GM10266 (cell line): ENCODE measurements at regions not wholly inside any gene's neighbourhood (a gene's known extent, or its start where the extent isn't known, plus 50 kb on each side); places are given as distances from the start of the nearest gene placed in this dataset.

ENCODE experiments used
- DNase-seq: peaks from one replicate; pipeline ENCODE4 v3.0.0; 2012; ENCODE audit errors: extremely low spot score
- TF ChIP-seq, protein P1 (sequence below): IDR thresholded peaks from 2 replicates; pipeline ENCODE4 v1.5.1; 2012; ENCODE audit warnings: mild to moderate bottlenecking, low read depth; ENCODE audit not compliant: control insufficient read depth, insufficient read depth; ENCODE audit errors: missing control alignments

DNA sequence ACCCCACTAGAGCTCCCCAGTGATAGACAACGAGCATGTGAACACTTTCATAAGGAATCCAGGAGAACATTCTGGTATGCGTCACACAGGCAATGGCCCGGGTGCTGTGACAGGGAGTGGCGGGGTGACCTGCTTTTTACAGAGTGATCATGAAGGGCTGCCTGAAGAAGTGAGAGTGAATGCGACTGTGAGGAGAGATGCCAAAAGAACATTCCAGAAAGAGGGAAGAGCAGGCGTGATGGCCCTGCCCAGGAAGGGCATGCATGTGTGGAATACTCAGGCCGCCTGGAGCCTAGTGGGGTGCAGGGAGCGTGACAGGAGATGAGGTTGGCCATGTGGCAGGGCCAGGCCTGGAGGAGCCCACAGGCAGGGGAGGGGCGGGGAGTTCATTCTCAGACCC is 53.8 kb downstream of the FZD10 start:
- TF ChIP-seq, protein P1, sequence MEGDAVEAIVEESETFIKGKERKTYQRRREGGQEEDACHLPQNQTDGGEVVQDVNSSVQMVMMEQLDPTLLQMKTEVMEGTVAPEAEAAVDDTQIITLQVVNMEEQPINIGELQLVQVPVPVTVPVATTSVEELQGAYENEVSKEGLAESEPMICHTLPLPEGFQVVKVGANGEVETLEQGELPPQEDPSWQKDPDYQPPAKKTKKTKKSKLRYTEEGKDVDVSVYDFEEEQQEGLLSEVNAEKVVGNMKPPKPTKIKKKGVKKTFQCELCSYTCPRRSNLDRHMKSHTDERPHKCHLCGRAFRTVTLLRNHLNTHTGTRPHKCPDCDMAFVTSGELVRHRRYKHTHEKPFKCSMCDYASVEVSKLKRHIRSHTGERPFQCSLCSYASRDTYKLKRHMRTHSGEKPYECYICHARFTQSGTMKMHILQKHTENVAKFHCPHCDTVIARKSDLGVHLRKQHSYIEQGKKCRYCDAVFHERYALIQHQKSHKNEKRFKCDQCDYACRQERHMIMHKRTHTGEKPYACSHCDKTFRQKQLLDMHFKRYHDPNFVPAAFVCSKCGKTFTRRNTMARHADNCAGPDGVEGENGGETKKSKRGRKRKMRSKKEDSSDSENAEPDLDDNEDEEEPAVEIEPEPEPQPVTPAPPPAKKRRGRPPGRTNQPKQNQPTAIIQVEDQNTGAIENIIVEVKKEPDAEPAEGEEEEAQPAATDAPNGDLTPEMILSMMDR: no peak
- no peak for DNase-seq

DNA sequence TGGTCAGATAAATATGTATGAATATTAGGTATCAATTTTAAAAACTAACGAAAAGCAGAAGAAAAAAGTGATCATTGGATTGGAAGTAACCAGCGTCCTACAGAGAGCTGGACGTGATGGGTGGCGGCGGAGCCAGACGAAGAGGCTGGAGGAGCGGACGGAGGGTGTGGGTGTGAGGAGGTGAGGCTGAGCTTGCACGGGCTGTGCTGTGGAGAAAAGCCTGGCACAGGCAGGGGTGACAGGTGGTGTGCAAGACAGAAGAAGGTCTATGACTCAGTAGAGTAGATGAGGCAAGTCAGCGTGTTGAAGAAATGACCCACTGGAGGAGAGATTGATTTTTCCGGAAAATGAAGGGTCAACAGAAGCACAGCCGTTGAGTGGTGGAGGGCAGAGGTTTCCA is 56.4 kb downstream of the FZD10 start:
- TF ChIP-seq, protein P1: no peak
- DNase-seq: no peak

- TF ChIP-seq, protein P1: no peak
- DNase-seq: no peak
Observed at GRCh38 chr12:130219929-130220705, 57.9 kb downstream of the FZD10 start.

DNA sequence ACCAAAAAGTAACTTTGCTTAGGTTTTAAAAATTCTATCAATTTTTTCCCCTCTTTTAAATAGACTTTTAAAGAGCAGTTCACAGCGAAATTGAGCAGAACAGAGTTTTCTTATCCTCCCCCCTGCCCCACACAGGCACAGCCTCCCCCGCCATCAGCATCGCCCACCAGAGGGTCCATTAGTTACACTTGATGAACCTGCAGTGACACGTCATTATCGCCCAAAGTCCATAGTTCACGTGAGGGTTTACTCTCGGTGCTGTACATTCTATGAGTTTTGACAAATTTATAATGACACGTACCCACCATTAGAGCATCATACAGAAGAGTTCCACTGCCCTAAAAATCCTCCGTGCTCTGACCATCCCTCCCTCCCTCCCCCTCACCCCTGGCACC is 58.4 kb downstream of the FZD10 start:
- no peak for DNase-seq
- TF ChIP-seq, protein P1: no peak

DNA sequence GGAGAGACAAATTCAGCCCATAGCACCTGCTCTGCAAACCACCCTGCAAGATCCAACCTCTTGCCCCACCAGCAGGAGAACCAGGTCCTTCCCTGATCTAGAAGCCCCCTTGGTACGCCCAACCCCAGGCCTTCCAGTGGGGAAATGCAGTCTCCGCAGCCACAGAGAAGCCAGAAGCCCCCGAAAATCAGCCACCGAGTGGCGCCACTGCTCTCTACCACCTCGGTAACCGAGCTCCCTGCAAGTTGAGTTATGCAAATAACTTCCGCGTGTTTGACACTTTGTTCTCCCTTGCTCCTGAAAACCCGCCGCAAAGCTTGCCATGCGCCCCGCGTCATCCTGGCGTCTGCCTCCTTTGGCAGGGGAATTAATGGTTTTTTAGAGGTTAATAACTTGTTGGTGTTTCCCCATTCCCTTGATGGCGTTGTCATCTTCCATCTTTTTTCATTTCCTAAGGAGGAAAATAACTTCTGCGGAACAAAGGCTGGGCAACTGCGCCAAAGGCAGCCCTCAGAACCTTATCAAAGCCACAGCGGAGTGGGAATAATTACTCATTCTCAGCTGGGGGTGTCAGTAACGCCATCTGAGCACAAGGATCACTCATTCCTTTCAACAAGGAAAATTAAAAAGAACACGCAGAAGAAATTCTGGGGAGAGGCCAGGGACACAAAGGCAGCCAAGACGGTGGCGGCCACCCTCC is 60.4 kb downstream of the FZD10 start:
- no peak for DNase-seq
- TF ChIP-seq, protein P1: no peak

GRCh38 chr12:130223767-130224244 is 61.5 kb downstream of the FZD10 start:
- TF ChIP-seq, protein P1: no peak

DNA sequence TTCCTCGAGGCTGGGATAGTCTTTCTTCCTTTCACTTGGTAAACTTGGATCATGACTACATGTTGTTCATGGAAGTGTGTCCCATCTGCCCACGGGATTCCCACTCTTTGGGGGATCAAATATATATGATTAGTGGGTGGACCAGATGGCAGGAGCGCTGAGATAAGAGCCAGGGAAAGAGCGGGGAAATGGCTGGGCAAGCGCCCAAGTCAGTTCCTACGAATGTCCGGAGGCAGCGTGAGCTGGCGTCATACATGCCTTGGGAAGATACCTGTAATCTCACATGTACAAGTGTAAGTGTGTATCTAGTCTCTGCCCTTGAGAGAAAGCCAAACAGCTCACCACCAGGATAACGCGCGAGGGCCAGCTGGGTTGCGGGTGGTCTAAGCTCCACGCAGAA is 62.3 kb downstream of the FZD10 start:
- TF ChIP-seq, protein P1: no peak
- DNase-seq: no peak

More at GRCh38 chr12:130223767-130224244, 61.5 kb downstream of the FZD10 start:
- DNase-seq: no peak
